Endothelial cell of hepatic sinusoid (primary cell): ENCODE measurements at regions not wholly inside any gene's neighbourhood (a gene's known extent, or its start where the extent isn't known, plus 50 kb on each side); places are given as distances from the start of the nearest gene placed in this dataset.

Experiments used
- in situ Hi-C: cut with HindIII; loops from 2 replicates; pipeline ENCODE4 v1.10.0; 2017; ENCODE audit warnings: low sequenced_read_pairs

GRCh38 chr13:111923439-111923838, 143.5 kb upstream of the SOX1 start:
- in situ Hi-C loops, result no loop called here

- in situ Hi-C loops, result no loop called here
Measured at GRCh38 chr13:111923991-111924677, 142.8 kb upstream of the SOX1 start.

GRCh38 chr13:111924678-111925075, 142.3 kb upstream of the SOX1 start:
- in situ Hi-C loops, result no loop called here

GRCh38 chr13:111925146-111925875, 141.6 kb upstream of the SOX1 start:
- in situ Hi-C loops, result no loop called here

GRCh38 chr13:111926501-111927180, 140.3 kb upstream of the SOX1 start:
- in situ Hi-C loops, result no loop called here

GRCh38 chr13:111927181-111927540, 139.8 kb upstream of the SOX1 start:
- in situ Hi-C loops, result no loop called here

GRCh38 chr13:111929036-111929616, 137.8 kb upstream of the SOX1 start:
- in situ Hi-C loops, result no loop called here

- in situ Hi-C loops, result no loop called here
Measured at GRCh38 chr13:111936267-111936925, 130.6 kb upstream of the SOX1 start.

- in situ Hi-C loops, result no loop called here
Measured at GRCh38 chr13:111937777-111938311, 129.1 kb upstream of the SOX1 start.

GRCh38 chr13:111938741-111939665, 127.9 kb upstream of the SOX1 start:
- in situ Hi-C loops, result no loop called here

- in situ Hi-C loops, result no loop called here
Measured at GRCh38 chr13:111939666-111940278, 127.2 kb upstream of the SOX1 start.

GRCh38 chr13:111940892-111941291, 126.1 kb upstream of the SOX1 start:
- in situ Hi-C loops, result no loop called here

- in situ Hi-C loops, result no loop called here
Measured at GRCh38 chr13:111941845-111942447, 125.0 kb upstream of the SOX1 start.

- in situ Hi-C loops, result no loop called here
Measured at GRCh38 chr13:111943229-111943795, 123.6 kb upstream of the SOX1 start.

GRCh38 chr13:111944171-111944583, 122.8 kb upstream of the SOX1 start:
- in situ Hi-C loops, result no loop called here

- in situ Hi-C loops, result no loop called here
Measured at GRCh38 chr13:111945086-111945485, 121.9 kb upstream of the SOX1 start.

- in situ Hi-C loops, result no loop called here
Measured at GRCh38 chr13:111946214-111946613, 120.7 kb upstream of the SOX1 start.

- in situ Hi-C loops, result no loop called here
Measured at GRCh38 chr13:111947026-111947810, 119.7 kb upstream of the SOX1 start.
